Keratinocyte (primary cell): ENCODE measurements at regions not wholly inside any gene's neighbourhood (a gene's known extent, or its start where the extent isn't known, plus 50 kb on each side); places are given as distances from the start of the nearest gene placed in this dataset.

Experiments used
- EZH2 ChIP-seq: IDR thresholded peaks from one replicate; pipeline ENCODE4 v1.6.1; 2012; ENCODE audit warnings: inconsistent platforms, mild to moderate bottlenecking, low read length, moderate library complexity
- TF ChIP-seq, protein P1 (sequence below), 3 experiments: IDR thresholded peaks in 1 of 3; conservative IDR thresholded peaks in 1 of 3; optimal IDR thresholded peaks in 1 of 3; 2 replicates in 2 of 3; 3 replicates in 1 of 3; pipeline versions ENCODE3 to v1.5.1; 2011; ENCODE audit warnings: low read length in 3 of 3, mild to moderate bottlenecking in 3 of 3, moderate library complexity in 2 of 3, control low read depth in 1 of 3, inconsistent platforms in 1 of 3; ENCODE audit not compliant: insufficient read depth in 2 of 3; ENCODE audit errors: extremely low read depth in 1 of 3

DNA sequence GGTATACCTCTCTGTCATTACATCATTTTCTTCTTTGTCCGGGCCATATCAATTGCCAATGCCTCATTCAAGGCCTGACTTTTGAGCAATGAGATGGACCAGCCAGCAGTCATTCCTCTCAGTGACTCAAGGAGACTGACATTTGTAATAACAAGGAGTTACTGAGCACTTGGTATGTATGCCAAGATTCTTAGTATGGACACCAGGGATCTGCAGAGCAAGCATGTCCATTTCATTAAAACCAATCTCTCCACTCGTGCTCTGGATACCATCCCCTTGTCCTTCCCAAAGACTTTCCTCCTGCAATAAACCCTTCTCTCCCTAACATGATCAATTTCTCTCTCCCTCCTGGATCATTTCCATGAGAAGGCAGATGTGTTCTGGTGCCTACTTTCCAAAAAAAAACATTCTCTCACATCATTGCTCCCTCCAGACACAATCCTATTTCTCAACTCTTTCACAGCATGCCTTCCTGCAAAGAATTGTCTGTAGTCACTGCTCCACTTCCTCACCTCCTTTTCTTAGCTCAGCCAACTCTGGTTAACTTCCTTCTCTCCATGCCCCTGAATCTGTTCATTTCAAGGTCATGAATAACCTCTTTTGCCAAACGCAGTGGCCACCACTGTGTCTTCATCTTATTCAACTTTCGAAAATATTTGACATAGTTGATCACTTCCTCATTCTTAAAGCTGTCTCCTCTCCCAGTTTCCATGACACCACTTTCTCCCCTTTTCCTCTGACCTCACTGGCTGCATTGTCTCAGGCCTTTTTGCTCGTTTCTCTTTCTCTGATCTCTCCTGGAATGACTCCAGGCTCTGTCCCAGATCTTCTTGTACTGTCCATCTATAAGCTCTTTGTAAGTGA is 102.8 kb upstream of the CYP1B1 start:
- TF ChIP-seq, protein P1, sequence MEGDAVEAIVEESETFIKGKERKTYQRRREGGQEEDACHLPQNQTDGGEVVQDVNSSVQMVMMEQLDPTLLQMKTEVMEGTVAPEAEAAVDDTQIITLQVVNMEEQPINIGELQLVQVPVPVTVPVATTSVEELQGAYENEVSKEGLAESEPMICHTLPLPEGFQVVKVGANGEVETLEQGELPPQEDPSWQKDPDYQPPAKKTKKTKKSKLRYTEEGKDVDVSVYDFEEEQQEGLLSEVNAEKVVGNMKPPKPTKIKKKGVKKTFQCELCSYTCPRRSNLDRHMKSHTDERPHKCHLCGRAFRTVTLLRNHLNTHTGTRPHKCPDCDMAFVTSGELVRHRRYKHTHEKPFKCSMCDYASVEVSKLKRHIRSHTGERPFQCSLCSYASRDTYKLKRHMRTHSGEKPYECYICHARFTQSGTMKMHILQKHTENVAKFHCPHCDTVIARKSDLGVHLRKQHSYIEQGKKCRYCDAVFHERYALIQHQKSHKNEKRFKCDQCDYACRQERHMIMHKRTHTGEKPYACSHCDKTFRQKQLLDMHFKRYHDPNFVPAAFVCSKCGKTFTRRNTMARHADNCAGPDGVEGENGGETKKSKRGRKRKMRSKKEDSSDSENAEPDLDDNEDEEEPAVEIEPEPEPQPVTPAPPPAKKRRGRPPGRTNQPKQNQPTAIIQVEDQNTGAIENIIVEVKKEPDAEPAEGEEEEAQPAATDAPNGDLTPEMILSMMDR (optimal IDR thresholded peaks at IDR 0.05 in 1 of 3, IDR thresholded peaks at IDR 0.05 in 1 of 3, conservative IDR thresholded peaks at IDR 0.05 in 1 of 3; ENCODE audit: extremely low read depth in 1 of 3, insufficient read depth in 2 of 3, low read length in 3 of 3) = no peak
- TF ChIP-seq EZH2 = no peak
